ENCODE measurements at regions not wholly inside any gene's neighbourhood (a gene's known extent, or its start where the extent isn't known, plus 50 kb on each side); places are given as distances from the start of the nearest gene placed in this dataset.

- no peak for TF ChIP-seq POLR2A (IDR thresholded peaks at IDR 0.05; ENCODE audit: low read depth, low read length)
- TF ChIP-seq CTCF (conservative IDR thresholded peaks at IDR 0.05; ENCODE audit: low read depth, low read length), result no peak
- no peak for TF ChIP-seq CHD1 (IDR thresholded peaks at IDR 0.05; ENCODE audit: low read depth, low read length)
- no peak for TF ChIP-seq USF2 (IDR thresholded peaks at IDR 0.05; ENCODE audit: low read depth, low read length)
- no peak for TF ChIP-seq MAZ (IDR thresholded peaks at IDR 0.05; ENCODE audit: borderline replicate concordance, low read depth, low read length)
- TF ChIP-seq ELK1 (IDR thresholded peaks at IDR 0.05; ENCODE audit: borderline replicate concordance, low read depth, low read length), result no peak
- TF ChIP-seq RFX5 (IDR thresholded peaks at IDR 0.05; ENCODE audit: low read depth, low read length), result no peak
- TF ChIP-seq FOS (IDR thresholded peaks at IDR 0.05; ENCODE audit: low read depth, low read length), result no peak
- no peak for TF ChIP-seq SMC3 (IDR thresholded peaks at IDR 0.05; ENCODE audit: low read depth, low read length)
- no peak for TF ChIP-seq NFE2L2 (IDR thresholded peaks at IDR 0.05; ENCODE audit: low read depth, low read length)
- no peak for TF ChIP-seq RCOR1 (IDR thresholded peaks at IDR 0.05; ENCODE audit: insufficient replicate concordance, low read length)
- TF ChIP-seq BHLHE40 (IDR thresholded peaks at IDR 0.05; ENCODE audit: low read depth, low read length), result no peak
These were observed 729.1 kb downstream of the TNS3 start for GRCh38 chr7:46852795-46853194.

Data from IMR-90 (cell line).